Activated effector memory CD4-positive, alpha-beta T cell treated with anti-CD3 and anti-CD28 coated beads, Interleukin-2, amount 50 U/mL, for 16 hours (primary cell): ENCODE measurements at regions not wholly inside any gene's neighbourhood (a gene's known extent, or its start where the extent isn't known, plus 50 kb on each side); places are given as distances from the start of the nearest gene placed in this dataset.

ENCODE experiments used
- DNase-seq: peaks from one replicate; pipeline ENCODE4 v3.0.0-alpha.2; 2020

DNA sequence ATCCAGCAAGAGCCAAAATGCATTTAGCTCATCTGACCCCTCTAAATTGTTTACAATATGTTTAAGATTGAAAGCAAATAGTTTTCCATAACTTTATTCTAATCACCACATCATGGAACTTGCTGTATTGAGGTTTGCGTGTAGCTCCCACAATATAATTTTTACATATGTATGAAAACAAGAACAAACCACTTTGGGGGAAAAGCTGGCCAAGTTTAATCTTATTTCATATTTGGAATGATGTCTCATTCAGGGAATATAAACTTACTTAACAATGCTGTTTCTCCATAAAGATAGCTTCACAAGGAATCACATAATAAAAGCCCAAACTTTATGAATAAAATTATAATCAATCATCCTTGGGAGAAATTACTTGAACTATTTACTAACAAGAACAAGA is 194.6 kb upstream of the PCSK5 start:
- DNase-seq: no peak

GRCh38 chr9:75699017-75699416 is 191.5 kb upstream of the PCSK5 start:
- DNase-seq: no peak

- no peak for DNase-seq
Observed at GRCh38 chr9:75699625-75700251, 190.7 kb upstream of the PCSK5 start.

DNA sequence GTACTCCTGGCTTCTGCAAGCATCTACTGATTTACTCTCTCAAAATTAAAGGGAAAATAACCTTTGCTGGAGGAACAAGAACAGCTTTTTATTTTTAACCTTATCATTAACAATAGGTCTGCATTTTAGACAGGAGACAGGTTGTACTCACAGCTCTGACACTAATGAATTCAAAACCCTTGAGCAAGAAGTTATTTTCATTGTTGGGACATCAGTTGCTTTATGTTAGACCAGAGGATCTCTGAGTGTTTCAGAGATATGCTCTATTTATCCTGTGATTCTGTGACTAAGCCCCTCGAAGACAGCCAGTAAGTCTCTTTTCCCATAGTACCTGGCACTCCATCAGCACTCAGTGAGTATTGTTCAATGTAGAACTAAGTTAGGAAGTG is 190.2 kb upstream of the PCSK5 start:
- no peak for DNase-seq

DNA sequence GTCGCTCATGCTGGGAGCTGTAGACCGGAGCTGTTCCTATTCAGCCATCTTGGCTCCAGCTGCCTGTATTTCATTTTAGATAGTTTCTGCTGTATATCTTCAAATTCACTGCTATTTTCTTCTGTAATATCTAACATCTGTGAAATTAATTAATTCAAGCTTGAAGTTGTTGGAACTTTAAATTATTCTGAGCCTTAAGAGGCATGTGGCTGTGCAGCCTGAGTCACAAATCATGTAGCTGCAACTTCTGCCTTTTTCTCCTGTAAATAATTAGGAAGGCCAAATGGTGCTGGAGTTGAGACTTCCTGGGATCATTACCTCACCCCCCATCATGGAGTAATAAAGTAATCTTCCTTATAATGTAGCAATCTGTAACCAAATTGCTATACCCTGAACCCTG is 183.3 kb upstream of the PCSK5 start:
- DNase-seq: no peak

- no peak for DNase-seq
Observed at GRCh38 chr9:75709698-75710097, 180.8 kb upstream of the PCSK5 start.

- no peak for DNase-seq
Observed at GRCh38 chr9:75712700-75713099, 177.8 kb upstream of the PCSK5 start.

GRCh38 chr9:75713335-75713734 is 177.1 kb upstream of the PCSK5 start:
- no peak for DNase-seq

DNA sequence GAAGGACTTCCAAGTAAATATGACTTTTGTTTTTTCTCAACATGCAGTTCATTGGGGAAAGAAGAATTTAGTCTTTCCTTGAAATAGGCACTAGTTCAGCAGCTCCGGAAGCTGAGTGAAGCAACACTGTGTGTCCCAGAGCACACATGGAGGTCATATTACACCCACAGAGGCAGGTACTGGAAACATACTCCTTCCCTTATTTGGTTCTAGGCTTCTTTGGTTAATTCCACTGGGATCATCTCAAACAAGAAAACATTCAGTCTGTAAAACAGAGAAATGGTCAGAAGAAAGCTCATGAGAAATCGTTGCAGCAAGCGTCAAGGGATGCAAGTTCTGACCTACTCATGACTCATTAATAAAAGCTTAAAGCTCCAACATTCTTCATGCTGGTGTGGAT is 175.1 kb upstream of the PCSK5 start:
- DNase-seq: no peak

GRCh38 chr9:75718677-75719076 is 171.8 kb upstream of the PCSK5 start:
- DNase-seq: no peak

DNA sequence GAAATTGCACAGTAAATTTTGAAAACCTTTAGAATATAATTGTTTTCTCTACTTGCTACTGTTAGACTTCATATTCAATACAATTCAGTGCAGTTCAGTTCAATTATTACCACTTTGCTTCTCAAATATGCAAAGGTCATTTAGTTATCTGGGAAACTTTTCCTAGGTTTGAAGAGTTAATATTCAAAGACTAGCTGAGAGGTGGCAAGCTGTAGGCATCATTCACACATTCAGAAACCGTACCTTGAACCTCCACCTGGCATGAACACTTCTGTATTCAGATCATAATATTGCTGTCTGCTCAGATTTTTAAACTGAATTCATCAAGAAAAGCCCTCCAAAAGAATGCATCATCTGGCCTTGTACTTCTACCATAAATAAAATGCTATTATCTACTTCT is 162.1 kb upstream of the PCSK5 start:
- DNase-seq: no peak

- DNase-seq: no peak
Observed at GRCh38 chr9:75734802-75735201, 155.7 kb upstream of the PCSK5 start.

DNA sequence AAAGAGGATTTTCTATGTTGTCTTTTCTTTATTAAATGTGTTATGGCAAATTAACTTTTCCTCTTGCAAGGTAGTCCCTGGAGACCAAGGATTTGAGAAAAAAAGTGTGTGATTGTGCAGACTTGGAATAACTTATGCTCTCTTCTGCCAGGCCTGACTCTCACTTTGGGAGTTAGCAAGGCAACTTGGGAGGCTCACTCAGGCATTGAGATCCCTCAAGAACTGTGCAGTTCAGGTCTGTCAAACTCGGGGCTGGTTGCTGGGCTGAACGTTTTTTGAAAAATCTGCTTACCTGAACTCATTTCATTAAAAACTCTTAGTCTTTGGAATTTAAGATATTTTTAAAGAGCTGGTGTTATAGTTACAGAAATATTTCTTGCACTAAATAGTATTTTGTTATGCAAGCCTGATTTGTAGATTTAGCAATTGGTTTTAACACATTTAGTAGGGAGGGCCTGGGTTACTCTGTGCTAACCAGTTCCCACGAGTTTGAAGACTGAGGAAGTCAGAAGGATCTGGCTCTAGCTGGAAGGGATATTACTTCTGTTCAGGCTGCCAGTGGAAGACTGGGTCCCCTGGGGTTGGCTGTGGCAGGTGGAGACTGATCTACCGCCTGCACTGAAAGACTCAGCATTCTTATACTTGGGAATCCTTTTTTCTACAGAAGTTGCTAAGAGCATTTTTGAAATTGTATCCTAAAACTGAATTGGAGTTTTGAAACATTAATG is 150.4 kb upstream of the PCSK5 start:
- DNase-seq: no peak

DNA sequence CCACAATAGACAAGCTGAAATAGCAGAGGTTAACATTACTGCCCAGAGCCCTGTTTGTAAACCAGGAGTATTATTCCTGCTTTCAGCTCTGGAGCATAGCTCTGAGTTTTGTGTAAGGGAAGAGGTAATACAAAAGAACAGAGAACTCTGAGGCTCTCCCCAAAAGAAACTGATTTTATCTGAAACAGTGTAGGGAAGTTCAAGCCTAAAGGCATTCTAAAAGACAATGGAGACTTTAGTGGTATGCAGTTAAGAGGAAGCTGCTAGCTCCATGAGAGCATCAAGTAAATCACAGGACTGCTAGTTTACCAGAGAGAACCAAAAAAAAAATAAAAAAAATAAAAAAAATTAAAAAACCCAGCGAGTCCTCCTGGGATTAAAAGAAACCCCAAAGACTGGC is 146.6 kb upstream of the PCSK5 start:
- no peak for DNase-seq

DNA sequence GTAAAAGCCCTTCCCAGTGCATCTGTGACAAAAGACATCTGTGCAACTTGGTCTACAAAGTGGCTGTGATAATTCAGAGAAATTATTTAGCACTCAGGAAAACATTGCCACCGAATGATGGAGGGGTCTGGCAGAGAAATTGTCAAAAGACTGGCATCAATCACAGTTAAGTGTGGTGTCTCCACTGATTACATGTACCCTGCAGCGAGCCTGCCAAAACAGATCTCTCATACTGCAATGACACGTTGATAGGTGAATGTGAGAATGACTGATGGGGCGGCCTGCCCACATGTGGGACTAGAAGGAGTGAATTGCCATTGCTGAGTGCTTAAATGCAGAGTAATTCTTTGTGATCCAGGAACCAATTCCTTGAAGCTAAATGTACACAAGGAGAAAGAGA is 136.4 kb upstream of the PCSK5 start:
- DNase-seq: no peak

GRCh38 chr9:75775166-75775565 is 115.3 kb upstream of the PCSK5 start:
- DNase-seq: no peak

- no peak for DNase-seq
Observed at GRCh38 chr9:75775966-75776691, 114.3 kb upstream of the PCSK5 start.

- DNase-seq: no peak
Observed at GRCh38 chr9:75780185-75780584, 110.3 kb upstream of the PCSK5 start.

DNA sequence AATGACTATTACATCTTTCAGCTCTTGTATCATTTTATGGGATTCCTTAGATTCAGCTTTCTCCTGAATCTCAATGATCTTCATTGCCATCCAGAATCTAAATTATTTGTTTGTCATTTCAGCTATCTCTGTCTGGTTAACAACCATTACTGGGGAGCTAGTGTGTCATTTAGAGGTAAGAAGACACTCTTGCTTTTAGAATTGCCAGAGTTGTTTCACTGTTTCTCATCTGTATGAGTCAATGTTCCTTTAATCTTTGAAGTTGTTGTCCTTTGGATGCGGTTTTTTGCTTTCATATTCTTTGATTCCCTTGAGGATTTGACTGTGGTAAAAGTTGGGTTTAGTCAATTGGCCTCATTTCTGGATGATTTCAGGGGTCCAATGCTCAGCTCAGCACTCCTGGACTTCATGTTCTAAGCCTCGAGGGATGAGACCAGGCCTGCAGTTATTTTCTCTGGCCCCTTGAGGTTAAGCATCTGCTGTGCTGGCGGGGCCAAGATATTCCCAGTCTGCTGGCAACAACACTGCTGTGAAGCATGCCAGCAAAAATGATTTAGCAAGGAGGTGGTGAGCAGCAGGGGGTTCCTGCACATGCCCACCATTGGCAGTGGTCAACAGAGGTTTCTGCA is 102.4 kb upstream of the PCSK5 start:
- DNase-seq: no peak

DNA sequence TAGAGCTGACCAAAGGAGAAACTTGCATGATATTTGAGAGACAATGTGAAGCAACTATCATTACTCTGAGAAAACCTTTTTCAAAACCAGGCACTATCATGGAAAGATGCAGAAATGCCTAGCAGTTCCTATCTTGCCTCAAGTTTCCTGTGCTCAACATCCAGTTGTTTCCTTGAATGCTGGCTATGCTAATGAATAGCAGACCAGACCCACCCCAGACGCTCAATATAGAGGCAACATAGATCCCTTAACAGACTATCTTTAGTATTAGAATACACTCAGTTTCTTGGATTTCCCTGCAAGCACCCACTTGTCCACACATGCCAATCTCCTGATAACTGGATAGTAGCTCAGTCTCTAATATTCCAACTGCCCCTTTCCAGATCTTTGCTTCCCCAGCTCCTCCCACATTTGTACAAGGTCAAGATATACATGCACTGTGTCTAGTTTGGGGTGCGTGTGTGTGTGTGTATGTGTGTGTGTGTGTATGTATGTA is 93.3 kb upstream of the PCSK5 start:
- DNase-seq: no peak

DNA sequence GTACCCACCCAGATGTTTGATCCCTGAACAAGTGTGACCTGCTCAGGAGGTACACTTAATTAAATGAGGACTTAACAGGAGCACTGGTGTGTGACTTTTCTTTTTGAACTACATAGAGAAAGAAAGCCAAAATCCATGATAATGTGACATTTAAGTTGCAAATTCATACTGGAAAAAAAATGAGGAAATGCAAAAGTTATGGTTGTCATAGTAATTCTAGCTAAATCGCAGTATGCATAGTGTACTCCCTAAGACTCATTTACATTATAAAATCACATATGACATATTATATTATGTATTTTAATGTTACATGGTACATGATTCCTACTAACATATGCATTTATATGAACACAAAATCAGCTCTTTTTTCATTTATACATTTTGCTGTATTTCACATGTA is 92.0 kb upstream of the PCSK5 start:
- DNase-seq: no peak

GRCh38 chr9:75803130-75803529 is 87.3 kb upstream of the PCSK5 start:
- no peak for DNase-seq

- DNase-seq: no peak
Observed at GRCh38 chr9:75810063-75810462, 80.4 kb upstream of the PCSK5 start.

DNA sequence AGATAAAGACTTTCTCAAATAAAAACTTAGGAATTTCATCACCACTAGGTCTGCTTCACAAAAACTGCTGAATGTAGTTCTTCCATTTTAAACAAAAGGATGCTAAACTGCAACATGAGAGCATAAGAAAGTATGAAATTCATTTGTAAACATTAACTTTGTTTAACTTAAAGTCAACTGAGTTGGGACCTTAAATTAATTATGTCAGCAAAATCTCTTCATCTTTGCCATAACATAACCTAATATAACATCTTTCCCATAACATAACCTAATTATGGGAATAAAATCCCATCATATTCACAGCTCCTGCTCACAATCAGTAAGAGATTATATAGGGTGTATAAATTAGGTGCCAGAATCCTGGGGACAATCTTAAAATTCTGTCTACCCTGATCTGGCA is 78.8 kb upstream of the PCSK5 start:
- DNase-seq: no peak
